H1 (cell line): ENCODE measurements at regions not wholly inside any gene's neighbourhood (a gene's known extent, or its start where the extent isn't known, plus 50 kb on each side); places are given as distances from the start of the nearest gene placed in this dataset.

Source experiments
- CTCF ChIA-PET: fragments of 300-600 bp; sonication (Branson Sonifier 250); formaldehyde crosslinking; loops from one replicate; lab custom pipeline; 2021; ENCODE audit not compliant: partially characterized antibody; lab: Charles Lee
- POLR2A ChIA-PET: fragments of 300-600 bp; sonication (Branson Sonifier 250); formaldehyde crosslinking; loops from one replicate; lab custom pipeline; 2021; ENCODE audit warnings: inconsistent platforms; ENCODE audit not compliant: partially characterized antibody; lab: Charles Lee
- DNase-seq, 2 experiments: peaks; one replicate each; pipeline versions ENCODE4 v3.0.0 to v3.0.0-alpha.2; 2010 to 2022; ENCODE audit warnings: low spot score in 2 of 2, low read depth in 1 of 2, mixed read lengths in 1 of 2
- FAIRE-seq: peaks from 2 replicates; lab custom pipeline; 2011; peaks lifted over from hg19 to GRCh38; lab: Jason Lieb, UNC
- H2AFZ ChIP-seq: 2 replicates; pipeline ENCODE4 v1.8.1; 2012; ENCODE audit warnings: low read length, inconsistent platforms
- H2AK5ac ChIP-seq: 2 replicates; pipeline ENCODE4 v1.6.1; 2013; ENCODE audit warnings: low read depth, low read length
- H2BK120ac ChIP-seq: replicated peaks from 2 replicates; pipeline ENCODE3; 2013; ENCODE audit warnings: low read depth, low read length, inconsistent platforms
- H2BK12ac ChIP-seq: 2 replicates; pipeline ENCODE4 v1.6.1; 2013; ENCODE audit warnings: low read depth, low read length
- H2BK15ac ChIP-seq: 2 replicates; pipeline ENCODE4 v1.6.1; 2013; ENCODE audit warnings: low read length
- H2BK20ac ChIP-seq: 2 replicates; pipeline ENCODE4 v1.6.1; 2013; ENCODE audit warnings: low read length
- H2BK5ac ChIP-seq: 2 replicates; pipeline ENCODE4 v1.6.1; 2013; ENCODE audit warnings: low read depth, low read length
- H3K14ac ChIP-seq: 2 replicates; pipeline ENCODE4 v1.6.1; 2013; ENCODE audit warnings: inconsistent platforms; ENCODE audit not compliant: insufficient read length
- H3K18ac ChIP-seq: 2 replicates; pipeline ENCODE4 v1.6.1; 2013; ENCODE audit warnings: low read length; ENCODE audit errors: extremely low read depth
- H3K23ac ChIP-seq: 2 replicates; pipeline ENCODE4 v1.6.1; 2013; ENCODE audit warnings: inconsistent platforms; ENCODE audit not compliant: insufficient read length
- H3K23me2 ChIP-seq: 2 replicates; pipeline ENCODE4 v1.6.1; 2013; ENCODE audit warnings: low read depth, low read length
- H3K27ac ChIP-seq: 2 replicates; pipeline ENCODE4 v1.6.1; 2011; ENCODE audit warnings: low read depth, low read length, inconsistent platforms
- H3K27me3 ChIP-seq, 4 experiments: replicated peaks in 1 of 4; 1 replicate in 1 of 4; 2 replicates in 3 of 4; pipeline versions ENCODE4 v1.6.1 to v1.8.1; 2011 to 2013; ENCODE audit warnings: low read length in 3 of 4, mild to moderate bottlenecking in 3 of 4, inconsistent platforms in 2 of 4, mixed read lengths in 2 of 4, moderate library complexity in 1 of 4; ENCODE audit not compliant: control insufficient read depth in 3 of 4, insufficient read depth in 3 of 4; ENCODE audit errors: extremely low read depth in 1 of 4
- H3K36me3 ChIP-seq, 4 experiments: 2 replicates each; pipeline versions ENCODE4 v1.6.1 to v1.8.1; 2011 to 2013; ENCODE audit warnings: mild to moderate bottlenecking in 4 of 4, low read length in 3 of 4, moderate library complexity in 2 of 4, control low read depth in 1 of 4, inconsistent platforms in 1 of 4; ENCODE audit not compliant: insufficient read depth in 4 of 4, control insufficient read depth in 2 of 4
- H3K4ac ChIP-seq: replicated peaks from 2 replicates; pipeline ENCODE3; 2013; ENCODE audit warnings: low read length, low read depth, mixed read lengths, inconsistent platforms; ENCODE audit not compliant: insufficient read length
- H3K4me1 ChIP-seq, 4 experiments: replicated peaks in 1 of 4; 1 replicate in 1 of 4; 2 replicates in 3 of 4; pipeline versions ENCODE4 v1.6.1 to v1.8.1; 2011 to 2013; ENCODE audit warnings: low read length in 3 of 4, inconsistent platforms in 2 of 4, mixed read lengths in 1 of 4; ENCODE audit not compliant: insufficient read depth in 4 of 4, control insufficient read depth in 3 of 4
- H3K4me2 ChIP-seq, 2 experiments: 2 replicates each; pipeline versions ENCODE4 v1.6.1 to v1.8.1; 2011 to 2013; ENCODE audit warnings: low read depth in 2 of 2, low read length in 2 of 2, control low read depth in 1 of 2, inconsistent platforms in 1 of 2, mild to moderate bottlenecking in 1 of 2; ENCODE audit not compliant: insufficient read depth in 1 of 2
- H3K4me3 ChIP-seq, 4 experiments: fragments of 200-600, 300-600 bp in 1 of 4; sonication (generic), shearing (Covaris generic), sonication (Bioruptor Twin) in 1 of 4; 2 replicates each; pipeline versions ENCODE4 v1.5.1 to v1.8.1; 2011 to 2016; ENCODE audit warnings: low read length in 4 of 4, low read depth in 3 of 4, control low read depth in 2 of 4, inconsistent platforms in 2 of 4, mild to moderate bottlenecking in 2 of 4, mixed read lengths in 1 of 4, moderate library complexity in 1 of 4; ENCODE audit not compliant: insufficient read depth in 2 of 4; ENCODE audit errors: extremely low read depth in 1 of 4
- H3K56ac ChIP-seq: replicated peaks from 2 replicates; pipeline ENCODE3; 2013; ENCODE audit warnings: low read depth, mild to moderate bottlenecking, mixed read lengths, low read length, inconsistent platforms; ENCODE audit not compliant: insufficient read length
- H3K79me1 ChIP-seq: 2 replicates; pipeline ENCODE4 v1.6.1; 2013; ENCODE audit warnings: low read depth, low read length, control low read depth
- H3K79me2 ChIP-seq, 2 experiments: 2 replicates each; pipeline versions ENCODE4 v1.6.1 to v1.8.1; 2012 to 2013; ENCODE audit warnings: low read length in 2 of 2, mild to moderate bottlenecking in 2 of 2, inconsistent platforms in 1 of 2; ENCODE audit not compliant: insufficient read depth in 2 of 2, control insufficient read depth in 1 of 2
- H3K9ac ChIP-seq, 4 experiments: replicated peaks in 1 of 4; 1 replicate in 1 of 4; 2 replicates in 3 of 4; pipeline versions ENCODE4 v1.6.1 to v1.8.1; 2011 to 2013; ENCODE audit warnings: low read depth in 3 of 4, low read length in 3 of 4, control low read depth in 2 of 4, mild to moderate bottlenecking in 2 of 4, moderate library complexity in 2 of 4, inconsistent platforms in 1 of 4; ENCODE audit errors: extremely low read depth in 1 of 4
- H3K9me3 ChIP-seq, 2 experiments: 2 replicates each; pipeline versions ENCODE4 v1.6.1 to v1.8.1; 2012 to 2013; ENCODE audit warnings: mild to moderate bottlenecking in 2 of 2, moderate library complexity in 2 of 2, control low read depth in 1 of 2, inconsistent platforms in 1 of 2, low read depth in 1 of 2, low read length in 1 of 2, mixed read lengths in 1 of 2; ENCODE audit not compliant: insufficient read depth in 2 of 2
- H4K20me1 ChIP-seq, 2 experiments: replicated peaks in 1 of 2; 2 replicates each; pipeline versions ENCODE3 to v1.8.1; 2011 to 2013; ENCODE audit warnings: inconsistent platforms in 2 of 2, low read length in 2 of 2, mild to moderate bottlenecking in 1 of 2; ENCODE audit not compliant: insufficient read depth in 2 of 2, control insufficient read depth in 1 of 2
- H4K5ac ChIP-seq: 2 replicates; pipeline ENCODE4 v1.6.1; 2013; ENCODE audit warnings: low read length, low read depth, mixed read lengths, inconsistent platforms; ENCODE audit not compliant: insufficient read length
- H4K8ac ChIP-seq: 2 replicates; pipeline ENCODE4 v1.8.0; 2013; ENCODE audit warnings: mild to moderate bottlenecking, moderate library complexity, low read length, inconsistent platforms; ENCODE audit not compliant: insufficient read depth; ENCODE audit errors: extremely low read depth
- H4K91ac ChIP-seq: replicated peaks from 2 replicates; pipeline ENCODE3; 2013; ENCODE audit warnings: low read length, mixed read lengths, inconsistent platforms; ENCODE audit not compliant: insufficient read length
- CTBP2 ChIP-seq: IDR thresholded peaks from 2 replicates; pipeline ENCODE4 v1.7.0; 2011; ENCODE audit warnings: borderline replicate concordance, mild to moderate bottlenecking, moderate library complexity, mixed read lengths, low read length; ENCODE audit not compliant: insufficient read depth, insufficient read length
- EP300 ChIP-seq, 2 experiments: IDR thresholded peaks; 1 replicate in 1 of 2; 2 replicates in 1 of 2; pipeline ENCODE4 v1.6.1; 2011 to 2012; ENCODE audit warnings: low read depth in 2 of 2, low read length in 2 of 2, mild to moderate bottlenecking in 2 of 2, borderline replicate concordance in 1 of 2, inconsistent platforms in 1 of 2, moderate library complexity in 1 of 2
- JUN ChIP-seq: IDR thresholded peaks from 2 replicates; pipeline ENCODE4 v1.6.1; 2011; ENCODE audit warnings: low read depth, mild to moderate bottlenecking, improper control_type of control experiment, low read length
- POLR2AphosphoS5 ChIP-seq: IDR thresholded peaks from 2 replicates; pipeline ENCODE4 v1.6.1; 2011; ENCODE audit warnings: low read depth, low read length
- SP1 ChIP-seq: IDR thresholded peaks from 2 replicates; pipeline ENCODE4 v1.6.1; 2011; ENCODE audit warnings: low read depth, low read length
- WGBS, 2 experiments: shearing (Covaris generic) in 1 of 2; methylation state at CpG; one replicate each; pipeline versions ENCODE4 v1.1.6 to v1.1.7; 2013 to 2015; ENCODE audit warnings: low lambda C conversion rate in 2 of 2, mixed read lengths in 2 of 2, inconsistent platforms in 1 of 2, low coverage in 1 of 2, missing lambda C conversion rate in 1 of 2; ENCODE audit not compliant: insufficient replicate concordance in 2 of 2, insufficient coverage in 1 of 2, insufficient read length in 1 of 2; ENCODE audit errors: extremely low coverage in 1 of 2, missing lambda C conversion rate in 1 of 2; 5-methylcytosine and 5-hydroxymethylcytosine counted together
- TF ChIP-seq, protein P1 (sequence below): IDR thresholded peaks from 2 replicates; pipeline ENCODE4 v1.6.1; 2012; ENCODE audit warnings: low read length, inconsistent platforms
- TF ChIP-seq, protein P2 (sequence below): IDR thresholded peaks from 2 replicates; pipeline ENCODE4 v1.6.1; 2011; ENCODE audit warnings: low read length, improper control_type of control experiment

DNA sequence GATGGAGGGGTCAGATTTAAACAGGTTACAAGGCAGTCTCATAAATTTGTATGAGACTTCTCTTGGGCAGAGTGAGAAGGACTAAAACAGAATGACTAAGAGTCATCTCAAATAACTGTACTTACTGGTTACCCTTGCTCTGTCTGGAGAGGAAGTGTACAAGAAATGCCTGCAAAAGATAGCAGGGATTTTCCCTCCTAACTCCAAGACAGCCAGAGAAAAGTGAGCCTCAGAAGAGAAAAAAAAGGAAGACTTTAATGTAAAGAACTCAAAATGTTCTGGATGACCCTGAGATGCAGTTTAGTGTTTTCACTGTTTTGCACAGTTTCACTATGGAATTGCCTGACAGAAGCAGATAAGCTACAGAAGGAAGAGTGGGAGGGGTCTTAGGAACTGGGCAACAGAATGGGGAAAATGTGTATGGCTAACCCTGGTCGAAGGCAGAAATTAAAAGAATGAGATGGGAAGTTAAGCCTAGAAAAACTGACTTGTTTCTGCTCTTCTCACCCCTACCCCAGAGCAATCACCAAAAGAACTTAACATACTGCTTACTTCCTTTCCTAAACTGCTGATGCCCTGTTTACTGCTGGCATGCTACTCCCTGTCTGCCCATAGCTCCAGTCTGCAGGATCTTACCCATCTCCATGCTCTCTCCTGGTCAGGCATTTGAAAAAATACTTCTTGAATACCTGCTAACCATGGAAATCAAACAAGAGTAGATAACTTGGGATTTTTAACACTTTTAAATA lies 98.1 kb upstream of the MARCKS start:
- Histone ChIP-seq H3K79me2 (no peaks in the 10 kb centered on the region), H4K8ac (no peak overlapping the region), H2BK5ac (no peak overlapping the region), H2BK120ac (no peak overlapping the region), H4K20me1 (no peaks in the 10 kb centered on the region), H3K14ac (no peak overlapping the region), H2BK12ac (no peak overlapping the region), H3K23ac (no peak overlapping the region), H3K23me2 (no peaks in the 10 kb centered on the region; the same call in 1 of the 2 replicates), H4K91ac (no peak overlapping the region), H3K4ac (no peak overlapping the region), H3K9ac (no peak overlapping the region), H4K5ac (no peak overlapping the region), H3K9me3 (no peaks in the 10 kb centered on the region), H2BK15ac (no peak overlapping the region), H2BK20ac (no peak overlapping the region), H3K4me3 (no peak overlapping the region), H3K18ac (no peak overlapping the region), H2AK5ac (no peak overlapping the region), H3K56ac (no peak overlapping the region), H3K4me2 (no peak overlapping the region), H3K36me3 (no peaks in the 10 kb centered on the region), H3K4me1 (no peaks in the 10 kb centered on the region), H3K27me3 (no peaks in the 10 kb centered on the region), H3K27ac (no peak overlapping the region), H2AFZ (no peak overlapping the region), H3K79me1 (no peaks in the 10 kb centered on the region)
- TF ChIP-seq CTBP2 (no peak), JUN (no peak), POLR2AphosphoS5 (no peak), SP1 (no peak), EP300 (IDR thresholded peaks at IDR 0.05; ENCODE audit: borderline replicate concordance in 1 of 2, low read depth in 2 of 2, low read length in 2 of 2) (no peak)
- TF ChIP-seq, protein P1, sequence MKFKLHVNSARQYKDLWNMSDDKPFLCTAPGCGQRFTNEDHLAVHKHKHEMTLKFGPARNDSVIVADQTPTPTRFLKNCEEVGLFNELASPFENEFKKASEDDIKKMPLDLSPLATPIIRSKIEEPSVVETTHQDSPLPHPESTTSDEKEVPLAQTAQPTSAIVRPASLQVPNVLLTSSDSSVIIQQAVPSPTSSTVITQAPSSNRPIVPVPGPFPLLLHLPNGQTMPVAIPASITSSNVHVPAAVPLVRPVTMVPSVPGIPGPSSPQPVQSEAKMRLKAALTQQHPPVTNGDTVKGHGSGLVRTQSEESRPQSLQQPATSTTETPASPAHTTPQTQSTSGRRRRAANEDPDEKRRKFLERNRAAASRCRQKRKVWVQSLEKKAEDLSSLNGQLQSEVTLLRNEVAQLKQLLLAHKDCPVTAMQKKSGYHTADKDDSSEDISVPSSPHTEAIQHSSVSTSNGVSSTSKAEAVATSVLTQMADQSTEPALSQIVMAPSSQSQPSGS = no peak
- TF ChIP-seq, protein P2, sequence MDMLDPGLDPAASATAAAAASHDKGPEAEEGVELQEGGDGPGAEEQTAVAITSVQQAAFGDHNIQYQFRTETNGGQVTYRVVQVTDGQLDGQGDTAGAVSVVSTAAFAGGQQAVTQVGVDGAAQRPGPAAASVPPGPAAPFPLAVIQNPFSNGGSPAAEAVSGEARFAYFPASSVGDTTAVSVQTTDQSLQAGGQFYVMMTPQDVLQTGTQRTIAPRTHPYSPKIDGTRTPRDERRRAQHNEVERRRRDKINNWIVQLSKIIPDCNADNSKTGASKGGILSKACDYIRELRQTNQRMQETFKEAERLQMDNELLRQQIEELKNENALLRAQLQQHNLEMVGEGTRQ = no peak
- WGBS, 2 experiments = 72% methylated on average over 1 of the region's 1 CpG; no CpG with 5 or more reads in 1 of the 2 experiments
- FAIRE-seq = no peak
- POLR2A ChIA-PET = no interaction called here
- CTCF ChIA-PET = no interaction called here
- no peak for DNase-seq
